OCI-M1 (cell line): ENCODE measurements at regions not wholly inside any gene's neighbourhood (a gene's known extent, or its start where the extent isn't known, plus 50 kb on each side); places are given as distances from the start of the nearest gene placed in this dataset.

ENCODE experiments used
- DNase-seq: peaks from one replicate; lab custom pipeline; 2025; lab: John Stamatoyannopoulos, UW

- DNase-seq, result no peak
Measured at GRCh38 chr3:66692042-66692765, 191.4 kb upstream of the LRIG1 start.

- DNase-seq, result no peak
Measured at GRCh38 chr3:66692766-66693150, 191.9 kb upstream of the LRIG1 start.

- no peak for DNase-seq
Measured at GRCh38 chr3:66693461-66694031, 192.7 kb upstream of the LRIG1 start.

GRCh38 chr3:66702126-66702525 lies 201.3 kb upstream of the LRIG1 start:
- DNase-seq, result no peak

GRCh38 chr3:66703501-66703900 lies 202.7 kb upstream of the LRIG1 start:
- DNase-seq, result no peak

GRCh38 chr3:66705076-66705475 lies 204.3 kb upstream of the LRIG1 start:
- no peak for DNase-seq

- DNase-seq, result no peak
Measured at GRCh38 chr3:66706890-66707289, 206.1 kb upstream of the LRIG1 start.

- DNase-seq, result no peak
Measured at GRCh38 chr3:66709532-66709931, 208.7 kb upstream of the LRIG1 start.

- DNase-seq, result no peak
Measured at GRCh38 chr3:66712210-66712609, 211.4 kb upstream of the LRIG1 start.

- DNase-seq, result peak; percentile 29
Measured at GRCh38 chr3:66713921-66714320, 213.1 kb upstream of the LRIG1 start.

- DNase-seq, result no peak
Measured at GRCh38 chr3:66715806-66716205, 215.0 kb upstream of the LRIG1 start.

- DNase-seq, result no peak
Measured at GRCh38 chr3:66717806-66718205, 217.0 kb upstream of the LRIG1 start.

GRCh38 chr3:66719796-66720356 lies 219.1 kb upstream of the LRIG1 start:
- DNase-seq, result no peak

- no peak for DNase-seq
Measured at GRCh38 chr3:66720508-66720907, 219.7 kb upstream of the LRIG1 start.

- no peak for DNase-seq
Measured at GRCh38 chr3:66722675-66723074, 221.9 kb upstream of the LRIG1 start.

GRCh38 chr3:66723231-66723630 lies 222.4 kb upstream of the LRIG1 start:
- peak; percentile 1 for DNase-seq

GRCh38 chr3:66729687-66730393 lies 229.0 kb upstream of the LRIG1 start:
- DNase-seq, result no peak

- DNase-seq, result no peak
Measured at GRCh38 chr3:66738625-66739365, 238.0 kb upstream of the LRIG1 start.

- DNase-seq, result no peak
Measured at GRCh38 chr3:66740260-66740659, 239.4 kb upstream of the LRIG1 start.

- DNase-seq, result no peak
Measured at GRCh38 chr3:66744521-66744920, 243.7 kb upstream of the LRIG1 start.

GRCh38 chr3:66744986-66745385 lies 244.2 kb upstream of the LRIG1 start:
- no peak for DNase-seq

GRCh38 chr3:66747261-66747660 lies 246.4 kb upstream of the LRIG1 start:
- DNase-seq, result no peak
